ENCODE measurements at regions not wholly inside any gene's neighbourhood (a gene's known extent, or its start where the extent isn't known, plus 50 kb on each side); places are given as distances from the start of the nearest gene placed in this dataset.

DNA sequence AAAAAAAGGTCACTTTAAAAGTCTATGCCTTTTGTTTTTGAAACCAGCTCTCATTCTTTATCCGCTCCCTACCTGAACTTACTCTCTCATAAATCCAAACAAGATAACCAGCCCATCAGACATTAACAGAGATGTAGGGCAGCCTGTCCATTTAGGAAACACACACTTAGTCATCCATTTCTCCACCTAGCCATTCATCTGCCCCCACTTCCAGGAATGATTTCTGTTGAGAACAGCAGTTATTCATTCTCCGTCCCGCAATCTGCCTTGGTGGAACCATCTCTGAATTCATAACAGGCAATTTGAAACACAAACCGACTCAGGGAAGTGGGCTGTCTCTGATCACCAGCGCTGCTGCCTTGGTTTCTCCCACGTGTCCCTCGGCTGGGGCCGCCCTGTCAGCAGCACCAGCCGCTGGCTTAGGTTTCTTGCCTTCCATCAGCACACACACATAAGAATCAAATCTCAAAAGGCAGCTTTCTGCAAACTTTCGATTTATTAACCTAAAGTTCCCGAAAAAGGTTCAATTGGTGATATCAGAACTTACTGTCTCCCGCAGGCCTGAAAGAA is 528.2 kb upstream of the NRP1 start:
- Histone ChIP-seq H3K27ac (ENCODE audit: low read depth, low read length) (no peak overlapping the region), H3K4me1 (ENCODE audit: control insufficient read depth in 2 of 2, insufficient read depth in 2 of 2, low read length in 2 of 2) (no peaks in the 10 kb centered on the region), H3K4me3 (ENCODE audit: low read length) (no peak overlapping the region), H3K36me3 (ENCODE audit: control insufficient read depth in 2 of 3, insufficient read depth in 3 of 3, low read length in 3 of 3) (no peaks in the 10 kb centered on the region), H3K9me3 (ENCODE audit: control insufficient read depth in 2 of 3, low read length in 3 of 3) (no peaks in the 10 kb centered on the region), H3K27me3 (ENCODE audit: control insufficient read depth in 2 of 2, insufficient read depth in 2 of 2, low read length in 2 of 2) (no peaks in the 10 kb centered on the region)
- POLR2A ChIA-PET: no interaction called here
- peaks cover 0 to 2% (median 0%) of the 10 kb centered on the region in 11 donors for H3K9me3 Mint-ChIP-seq
- ATAC-seq (no peak), DNase-seq (no peak)
- CTCF ChIA-PET: no interaction called here
- H3K27me3 Mint-ChIP-seq: peaks cover 0 to 27% (median 11%) of the 10 kb centered on the region in 5 donors
- H3K27ac Mint-ChIP-seq: no peak overlapping the region
- H3K4me1 Mint-ChIP-seq: peaks cover 0 to 3% (median 0%) of the 10 kb centered on the region in 7 donors
- intact Hi-C loops (cut with micrococcal nuclease): no loop called here
- H3K36me3 Mint-ChIP-seq: no peaks in the 10 kb centered on the region
- no peak overlapping the region for H3K4me3 Mint-ChIP-seq

DNA sequence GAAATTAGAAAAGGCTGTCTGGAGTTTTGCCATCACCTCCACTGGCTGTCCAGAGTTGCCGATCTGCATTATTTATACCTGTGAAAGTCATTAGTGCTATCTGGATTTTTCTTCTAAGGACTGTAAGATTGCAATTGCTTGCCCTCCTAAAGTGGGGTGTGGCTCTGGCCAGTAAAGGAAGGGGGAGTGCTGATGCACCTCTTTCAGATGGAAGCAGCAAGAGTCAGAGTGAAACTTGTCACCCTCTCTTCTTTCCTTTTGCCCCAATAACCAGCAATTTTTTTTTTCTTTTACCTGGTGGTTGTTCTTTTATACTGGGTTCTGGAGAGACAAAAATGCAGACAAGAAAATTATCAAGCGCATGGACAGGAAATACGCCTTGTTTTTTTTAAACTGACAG is 527.4 kb upstream of the NRP1 start:
- intact Hi-C loops (cut with micrococcal nuclease): no loop called here
- Histone ChIP-seq H3K27ac (ENCODE audit: low read depth, low read length) (no peak overlapping the region), H3K4me1 (ENCODE audit: control insufficient read depth in 2 of 2, insufficient read depth in 2 of 2, low read length in 2 of 2) (no peaks in the 10 kb centered on the region), H3K36me3 (ENCODE audit: control insufficient read depth in 2 of 3, insufficient read depth in 3 of 3, low read length in 3 of 3) (no peaks in the 10 kb centered on the region), H3K9me3 (ENCODE audit: control insufficient read depth in 2 of 3, low read length in 3 of 3) (no peaks in the 10 kb centered on the region), H3K27me3 (ENCODE audit: control insufficient read depth in 2 of 2, insufficient read depth in 2 of 2, low read length in 2 of 2) (no peaks in the 10 kb centered on the region), H3K4me3 (ENCODE audit: low read length) (no peak overlapping the region)
- Mint-ChIP-seq H3K27me3 (peaks cover 0 to 27% (median 9%) of the 10 kb centered on the region in 5 donors), H3K4me3 (no peak overlapping the region), H3K9me3 (peaks cover 0 to 2% (median 0%) of the 10 kb centered on the region in 11 donors), H3K4me1 (peaks cover 0 to 3% (median 0%) of the 10 kb centered on the region in 7 donors), H3K36me3 (no peaks in the 10 kb centered on the region), H3K27ac (no peak overlapping the region)
- POLR2A ChIA-PET: no interaction called here
- ATAC-seq: no peak
- CTCF ChIA-PET: interaction anchor here (0.6 kb wide), 1 partner anchor 745 kb away, joined by 3 read pairs; no protein-coding TSS in a partner anchor
- DNase-seq: no peak

DNA sequence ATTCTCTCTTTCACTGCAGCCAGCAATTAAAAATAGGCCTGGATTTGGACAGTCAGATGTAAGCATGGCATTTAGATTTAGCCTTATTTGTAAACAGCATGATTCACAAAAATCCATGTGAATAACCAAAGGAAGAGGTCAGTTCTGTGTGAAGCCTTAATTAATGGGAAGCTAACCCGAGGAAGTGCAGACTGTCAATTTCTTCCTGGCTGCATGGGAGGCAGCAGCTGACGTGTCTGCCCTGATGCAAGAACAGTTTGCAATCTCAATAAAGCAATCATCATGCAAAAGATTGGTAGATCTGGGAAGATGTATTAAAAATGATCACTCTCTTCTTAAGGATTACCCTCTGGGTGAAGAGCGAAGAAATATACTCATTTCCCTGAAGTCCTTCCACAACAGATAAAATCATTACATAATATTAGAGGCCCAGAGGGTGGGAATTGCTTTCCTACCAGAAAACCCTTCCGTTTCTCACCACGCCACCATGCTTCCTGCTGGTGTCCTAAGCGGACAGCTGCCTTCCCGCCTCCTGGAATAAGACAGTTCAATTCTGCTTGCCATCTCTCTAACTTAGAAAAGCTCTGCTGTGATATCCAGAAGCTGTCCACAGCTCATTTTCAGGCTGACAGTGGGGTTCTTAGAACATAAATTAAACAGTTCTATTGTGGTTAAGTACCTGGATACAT is 526.7 kb upstream of the NRP1 start:
- peaks cover 0 to 23% (median 8%) of the 10 kb centered on the region in 5 donors for H3K27me3 Mint-ChIP-seq
- ChIA-PET POLR2A (no interaction called here), CTCF (interaction anchor here (0.6 kb wide), 1 partner anchor 744 kb away, joined by 3 read pairs; no protein-coding TSS in a partner anchor)
- no peak overlapping the region for H3K4me3 ChIP-seq (ENCODE audit: low read length)
- H3K27me3 ChIP-seq (ENCODE audit: control insufficient read depth in 2 of 2, insufficient read depth in 2 of 2, low read length in 2 of 2): no peaks in the 10 kb centered on the region
- peaks cover 0 to 3% (median 0%) of the 10 kb centered on the region in 7 donors for H3K4me1 Mint-ChIP-seq
- no peak overlapping the region for H3K27ac ChIP-seq (ENCODE audit: low read depth, low read length)
- H3K9me3 ChIP-seq (ENCODE audit: control insufficient read depth in 2 of 3, low read length in 3 of 3): no peaks in the 10 kb centered on the region
- peaks cover 0 to 2% (median 0%) of the 10 kb centered on the region in 11 donors for H3K9me3 Mint-ChIP-seq
- H3K4me1 ChIP-seq (ENCODE audit: control insufficient read depth in 2 of 2, insufficient read depth in 2 of 2, low read length in 2 of 2): no peaks in the 10 kb centered on the region
- no peak for ATAC-seq
- H3K36me3 Mint-ChIP-seq: no peaks in the 10 kb centered on the region
- H3K27ac Mint-ChIP-seq: no peak overlapping the region
- DNase-seq: no peak
- no peak overlapping the region for H3K4me3 Mint-ChIP-seq
- no peaks in the 10 kb centered on the region for H3K36me3 ChIP-seq (ENCODE audit: control insufficient read depth in 2 of 3, insufficient read depth in 3 of 3, low read length in 3 of 3)
- intact Hi-C loops (cut with micrococcal nuclease): no loop called here

DNA sequence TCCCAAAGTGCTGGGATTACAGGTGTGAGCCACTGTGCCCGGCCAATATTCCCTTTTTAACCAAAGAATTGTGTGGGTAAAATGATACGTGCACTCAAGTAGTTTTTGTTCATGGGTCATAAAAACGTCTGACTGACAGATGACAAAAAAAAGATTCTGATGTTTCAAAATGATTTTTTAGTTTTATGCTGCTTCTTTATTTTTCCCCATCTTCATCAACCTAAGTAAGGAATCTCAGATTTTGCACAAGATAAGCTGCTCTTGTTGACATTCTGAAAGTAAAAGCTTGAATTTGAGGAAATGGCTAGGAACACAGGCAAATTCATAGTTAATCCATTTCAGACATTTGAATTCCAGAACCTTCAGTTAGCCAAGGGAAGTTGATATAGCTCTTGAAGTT is 526.1 kb upstream of the NRP1 start:
- Mint-ChIP-seq H3K27me3 (peaks cover 0 to 18% (median 9%) of the 10 kb centered on the region in 5 donors), H3K36me3 (no peaks in the 10 kb centered on the region), H3K4me1 (peaks cover 0 to 3% (median 0%) of the 10 kb centered on the region in 7 donors), H3K4me3 (no peak overlapping the region), H3K9me3 (no peaks in the 10 kb centered on the region), H3K27ac (no peak overlapping the region)
- ChIA-PET POLR2A (no interaction called here), CTCF (no interaction called here)
- Histone ChIP-seq H3K27me3 (ENCODE audit: control insufficient read depth in 2 of 2, insufficient read depth in 2 of 2, low read length in 2 of 2) (no peaks in the 10 kb centered on the region), H3K36me3 (ENCODE audit: control insufficient read depth in 2 of 3, insufficient read depth in 3 of 3, low read length in 3 of 3) (no peaks in the 10 kb centered on the region), H3K9me3 (ENCODE audit: control insufficient read depth in 2 of 3, low read length in 3 of 3) (no peaks in the 10 kb centered on the region), H3K4me3 (ENCODE audit: low read length) (no peak overlapping the region), H3K27ac (ENCODE audit: low read depth, low read length) (no peak overlapping the region), H3K4me1 (ENCODE audit: control insufficient read depth in 2 of 2, insufficient read depth in 2 of 2, low read length in 2 of 2) (no peaks in the 10 kb centered on the region)
- ATAC-seq (no peak), DNase-seq (no peak)
- intact Hi-C loops (cut with micrococcal nuclease): no loop called here

DNA sequence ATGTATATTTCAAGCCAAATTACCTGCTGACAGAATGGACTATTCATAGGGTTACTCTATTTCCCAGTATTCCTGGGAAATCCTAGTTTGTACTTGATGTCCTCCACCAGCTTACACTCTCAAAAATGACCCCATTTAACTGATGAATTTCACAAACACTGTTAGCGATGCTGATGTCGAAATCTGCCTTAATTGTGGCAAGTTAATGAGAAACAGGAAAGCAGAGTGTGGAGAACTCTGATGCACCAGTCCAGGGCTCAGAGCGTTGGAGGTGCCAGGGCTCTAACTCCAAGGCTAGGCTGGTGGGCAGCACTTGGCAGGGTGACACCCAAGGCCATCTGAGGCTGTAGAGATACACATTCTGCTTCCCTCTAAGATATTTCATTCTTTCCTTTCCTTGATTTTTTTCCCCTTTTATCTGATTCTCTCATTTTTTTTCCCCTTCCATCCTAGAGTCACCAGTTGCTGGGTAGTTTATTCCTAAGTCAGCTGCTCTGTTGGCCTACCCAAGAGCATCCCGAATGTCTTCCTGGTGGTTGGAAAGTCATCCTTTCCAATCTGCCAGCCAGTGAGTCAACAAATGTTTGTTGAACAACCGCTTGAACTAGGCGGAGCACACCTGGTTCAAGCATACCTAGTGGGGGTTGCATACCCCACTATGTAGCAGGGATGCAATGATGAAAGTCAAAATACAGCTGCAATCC is 525.0 kb upstream of the NRP1 start:
- no peaks in the 10 kb centered on the region for H3K9me3 ChIP-seq (ENCODE audit: control insufficient read depth in 2 of 3, low read length in 3 of 3)
- peaks cover 0 to 15% (median 10%) of the 10 kb centered on the region in 5 donors for H3K27me3 Mint-ChIP-seq
- ChIA-PET POLR2A (no interaction called here), CTCF (no interaction called here)
- peaks cover 0 to 3% (median 0%) of the 10 kb centered on the region in 7 donors for H3K4me1 Mint-ChIP-seq
- intact Hi-C loops (cut with micrococcal nuclease): no loop called here
- no peak overlapping the region for H3K27ac ChIP-seq (ENCODE audit: low read depth, low read length)
- DNase-seq (no peak), ATAC-seq (no peak)
- H3K4me3 Mint-ChIP-seq: no peak overlapping the region
- no peaks in the 10 kb centered on the region for H3K4me1 ChIP-seq (ENCODE audit: control insufficient read depth in 2 of 2, insufficient read depth in 2 of 2, low read length in 2 of 2)
- H3K9me3 Mint-ChIP-seq: no peaks in the 10 kb centered on the region
- no peaks in the 10 kb centered on the region for H3K27me3 ChIP-seq (ENCODE audit: control insufficient read depth in 2 of 2, insufficient read depth in 2 of 2, low read length in 2 of 2)
- H3K36me3 ChIP-seq (ENCODE audit: control insufficient read depth in 2 of 3, insufficient read depth in 3 of 3, low read length in 3 of 3): no peaks in the 10 kb centered on the region
- H3K27ac Mint-ChIP-seq: no peak overlapping the region
- H3K36me3 Mint-ChIP-seq: no peaks in the 10 kb centered on the region
- no peak overlapping the region for H3K4me3 ChIP-seq (ENCODE audit: low read length)

DNA sequence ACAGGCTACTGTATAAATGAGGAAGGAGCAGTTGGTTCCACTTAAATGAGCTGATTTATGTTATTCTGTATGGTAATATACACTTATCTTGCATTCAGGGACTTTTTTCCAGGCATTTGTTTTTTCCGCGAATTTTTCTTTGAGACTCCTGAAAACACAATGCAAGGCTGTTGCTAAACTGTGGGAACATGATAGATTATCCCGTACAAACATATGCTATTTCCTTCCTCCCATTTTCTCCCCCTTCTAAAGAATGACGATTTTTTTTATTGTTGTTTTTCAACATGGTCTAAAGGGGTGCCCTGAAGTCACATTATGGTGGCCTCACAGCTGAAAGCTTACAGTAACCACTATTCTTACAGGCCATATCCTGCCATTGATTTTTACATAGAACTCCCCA is 523.9 kb upstream of the NRP1 start:
- no peaks in the 10 kb centered on the region for H3K27me3 ChIP-seq (ENCODE audit: control insufficient read depth in 2 of 2, insufficient read depth in 2 of 2, low read length in 2 of 2)
- no peak for ATAC-seq
- no peak for DNase-seq
- Mint-ChIP-seq H3K27ac (no peak overlapping the region), H3K36me3 (no peaks in the 10 kb centered on the region), H3K4me1 (peaks cover 0 to 3% (median 0%) of the 10 kb centered on the region in 7 donors), H3K27me3 (peaks cover 0 to 24% (median 11%) of the 10 kb centered on the region in 5 donors), H3K9me3 (peaks cover 0 to 1% (median 0%) of the 10 kb centered on the region in 11 donors), H3K4me3 (no peak overlapping the region)
- ChIA-PET POLR2A (no interaction called here), CTCF (no interaction called here)
- H3K36me3 ChIP-seq (ENCODE audit: control insufficient read depth in 2 of 3, insufficient read depth in 3 of 3, low read length in 3 of 3): no peaks in the 10 kb centered on the region
- H3K4me1 ChIP-seq (ENCODE audit: control insufficient read depth in 2 of 2, insufficient read depth in 2 of 2, low read length in 2 of 2): no peaks in the 10 kb centered on the region
- H3K27ac ChIP-seq (ENCODE audit: low read depth, low read length): no peak overlapping the region
- H3K4me3 ChIP-seq (ENCODE audit: low read length): no peak overlapping the region
- intact Hi-C loops (cut with micrococcal nuclease): no loop called here
- H3K9me3 ChIP-seq (ENCODE audit: control insufficient read depth in 2 of 3, low read length in 3 of 3): no peaks in the 10 kb centered on the region

All from naive thymus-derived CD4-positive, alpha-beta T cell (primary cell).